ENCODE measurements at regions not wholly inside any gene's neighbourhood (a gene's known extent, or its start where the extent isn't known, plus 50 kb on each side); places are given as distances from the start of the nearest gene placed in this dataset.

GRCh38 chr4:36772154-36772516 is 472.4 kb upstream of the NWD2 start:
- DNase-seq (ENCODE audit: low spot score in 2 of 2) = no peak
- Histone ChIP-seq H3K27ac (no peak overlapping the region), H3K9me3 (no peaks in the 10 kb centered on the region), H3K27me3 (no peaks in the 10 kb centered on the region), H3K4me1 (no peaks in the 10 kb centered on the region), H3K4me3 (no peak overlapping the region), H3K36me3 (no peaks in the 10 kb centered on the region)
- no peak for TF ChIP-seq POLR2A (IDR thresholded peaks at IDR 0.05)
- no peak for TF ChIP-seq CTCF (IDR thresholded peaks at IDR 0.05)
- TF ChIP-seq POLR2AphosphoS5 (IDR thresholded peaks at IDR 0.05) = no peak
- intact Hi-C loops (cut with DNase I; ENCODE audit: low total_unique reads) = no loop called here

GRCh38 chr4:36773467-36773866 is 471.1 kb upstream of the NWD2 start:
- no peaks in the 10 kb centered on the region for H3K4me1 ChIP-seq
- no peaks in the 10 kb centered on the region for H3K9me3 ChIP-seq
- H3K36me3 ChIP-seq = no peaks in the 10 kb centered on the region
- no peak overlapping the region for H3K4me3 ChIP-seq
- intact Hi-C loops (cut with DNase I; ENCODE audit: low total_unique reads) = no loop called here
- no peak overlapping the region for H3K27ac ChIP-seq
- DNase-seq (ENCODE audit: low spot score in 2 of 2) = no peak
- no peak for TF ChIP-seq POLR2A (IDR thresholded peaks at IDR 0.05)
- no peak for TF ChIP-seq CTCF (IDR thresholded peaks at IDR 0.05)
- no peak for TF ChIP-seq POLR2AphosphoS5 (IDR thresholded peaks at IDR 0.05)
- H3K27me3 ChIP-seq = no peaks in the 10 kb centered on the region

- no peaks in the 10 kb centered on the region for H3K4me1 ChIP-seq
- H3K36me3 ChIP-seq = no peaks in the 10 kb centered on the region
- intact Hi-C loops (cut with DNase I; ENCODE audit: low total_unique reads) = loop anchor here (5.0 kb wide), 1 partner anchor 378 kb away; no protein-coding TSS in a partner anchor
- H3K9me3 ChIP-seq = no peaks in the 10 kb centered on the region
- H3K27ac ChIP-seq = no peak overlapping the region
- no peaks in the 10 kb centered on the region for H3K27me3 ChIP-seq
- H3K4me3 ChIP-seq = no peak overlapping the region
- DNase-seq (ENCODE audit: low spot score in 2 of 2) = no peak
- no peak for TF ChIP-seq CTCF (IDR thresholded peaks at IDR 0.05)
- no peak for TF ChIP-seq POLR2AphosphoS5 (IDR thresholded peaks at IDR 0.05)
- no peak for TF ChIP-seq POLR2A (IDR thresholded peaks at IDR 0.05)
Observed at GRCh38 chr4:36775544-36775943, 469.0 kb upstream of the NWD2 start.

GRCh38 chr4:36779601-36780000 is 464.9 kb upstream of the NWD2 start:
- no peak overlapping the region for H3K4me3 ChIP-seq
- DNase-seq (ENCODE audit: low spot score in 2 of 2) = no peak
- H3K27ac ChIP-seq = no peak overlapping the region
- no peaks in the 10 kb centered on the region for H3K36me3 ChIP-seq
- intact Hi-C loops (cut with DNase I; ENCODE audit: low total_unique reads) = loop anchor here (5.0 kb wide), 1 partner anchor 382 kb away; no protein-coding TSS in a partner anchor
- no peaks in the 10 kb centered on the region for H3K27me3 ChIP-seq
- no peaks in the 10 kb centered on the region for H3K4me1 ChIP-seq
- TF ChIP-seq POLR2AphosphoS5 (IDR thresholded peaks at IDR 0.05) (no peak), CTCF (IDR thresholded peaks at IDR 0.05) (no peak), POLR2A (IDR thresholded peaks at IDR 0.05) (no peak)
- H3K9me3 ChIP-seq = no peaks in the 10 kb centered on the region

GRCh38 chr4:36785973-36786372 is 458.6 kb upstream of the NWD2 start:
- H3K27me3 ChIP-seq = no peaks in the 10 kb centered on the region
- TF ChIP-seq POLR2AphosphoS5 (IDR thresholded peaks at IDR 0.05) = no peak
- TF ChIP-seq CTCF (IDR thresholded peaks at IDR 0.05) = no peak
- TF ChIP-seq POLR2A (IDR thresholded peaks at IDR 0.05) = no peak
- no peak overlapping the region for H3K27ac ChIP-seq
- no peaks in the 10 kb centered on the region for H3K4me1 ChIP-seq
- no peak for DNase-seq (ENCODE audit: low spot score in 2 of 2)
- H3K9me3 ChIP-seq = no peaks in the 10 kb centered on the region
- H3K4me3 ChIP-seq = no peak overlapping the region
- intact Hi-C loops (cut with DNase I; ENCODE audit: low total_unique reads) = no loop called here
- H3K36me3 ChIP-seq = no peaks in the 10 kb centered on the region
